ENCODE measurements at regions not wholly inside any gene's neighbourhood (a gene's known extent, or its start where the extent isn't known, plus 50 kb on each side); places are given as distances from the start of the nearest gene placed in this dataset.

- H3K9me3 ChIP-seq (ENCODE audit: low read length) = no peaks in the 10 kb centered on the region
- CTCF ChIA-PET (ENCODE audit: unreplicated experiment) = no interaction called here
- no peaks in the 10 kb centered on the region for H4K20me1 ChIP-seq (ENCODE audit: insufficient read depth, low read length)
- POLR2A ChIA-PET = interaction anchor here (0.6 kb wide), 1 partner anchor 35 kb away, joined by 3 read pairs; no protein-coding TSS in a partner anchor
- no peak overlapping the region for H3K4me3 ChIP-seq (ENCODE audit: low read depth, low read length, poor library complexity, severe bottlenecking)
- H3K27ac ChIP-seq (ENCODE audit: low read depth, low read length, poor library complexity, severe bottlenecking) = no peak overlapping the region
- no TSS peak for BruUV-seq (replicated peaks)
- no peaks in the 10 kb centered on the region for H3K4me1 ChIP-seq (ENCODE audit: insufficient read depth, low read length, poor library complexity, severe bottlenecking)
- H2AFZ ChIP-seq (ENCODE audit: low read length) = no peak overlapping the region
- H3K4me2 ChIP-seq (ENCODE audit: low read length) = no peak overlapping the region
- H3K9me2 ChIP-seq (ENCODE audit: insufficient read depth, low read length) = no peaks in the 10 kb centered on the region
- DNase-seq (ENCODE audit: low spot score) = no peak
- H3K36me3 ChIP-seq (ENCODE audit: insufficient read depth, low read length) = no peaks in the 10 kb centered on the region
- TF ChIP-seq CTCF (conservative IDR thresholded peaks at IDR 0.05; ENCODE audit: low read length) (no peak), EZH2phosphoT487 (IDR thresholded peaks at IDR 0.05; ENCODE audit: borderline replicate concordance, low read depth, low read length) (no peak)
- intact Hi-C loops (cut with micrococcal nuclease; ENCODE audit: unreplicated experiment) = no loop called here
- H3K79me2 ChIP-seq (ENCODE audit: insufficient read depth, low read depth, low read length) = no peaks in the 10 kb centered on the region
These were observed 474.0 kb upstream of the B3GALT2 start for GRCh38 chr1:193660428-193660827.

GRCh38 chr1:193658691-193659090 lies 472.3 kb upstream of the B3GALT2 start:
- no peak overlapping the region for H3K27ac ChIP-seq (ENCODE audit: low read depth, low read length, poor library complexity, severe bottlenecking)
- no peaks in the 10 kb centered on the region for H4K20me1 ChIP-seq (ENCODE audit: insufficient read depth, low read length)
- no peaks in the 10 kb centered on the region for H3K36me3 ChIP-seq (ENCODE audit: insufficient read depth, low read length)
- TF ChIP-seq EZH2phosphoT487 (IDR thresholded peaks at IDR 0.05; ENCODE audit: borderline replicate concordance, low read depth, low read length) (no peak), CTCF (conservative IDR thresholded peaks at IDR 0.05; ENCODE audit: low read length) (no peak)
- intact Hi-C loops (cut with micrococcal nuclease; ENCODE audit: unreplicated experiment) = no loop called here
- no TSS peak for BruUV-seq (replicated peaks)
- no peak overlapping the region for H3K4me2 ChIP-seq (ENCODE audit: low read length)
- POLR2A ChIA-PET = interaction anchor here (0.9 to 1.0 kb wide), 3 partner anchors 34 to 133 kb away, joined by 3 to 4 read pairs (median 3); no protein-coding TSS in a partner anchor
- CTCF ChIA-PET (ENCODE audit: unreplicated experiment) = no interaction called here
- no peak for DNase-seq (ENCODE audit: low spot score)
- H3K9me3 ChIP-seq (ENCODE audit: low read length) = no peaks in the 10 kb centered on the region
- no peak overlapping the region for H2AFZ ChIP-seq (ENCODE audit: low read length)
- no peaks in the 10 kb centered on the region for H3K79me2 ChIP-seq (ENCODE audit: insufficient read depth, low read depth, low read length)
- no peaks in the 10 kb centered on the region for H3K4me1 ChIP-seq (ENCODE audit: insufficient read depth, low read length, poor library complexity, severe bottlenecking)
- H3K9me2 ChIP-seq (ENCODE audit: insufficient read depth, low read length) = no peaks in the 10 kb centered on the region
- no peak overlapping the region for H3K4me3 ChIP-seq (ENCODE audit: low read depth, low read length, poor library complexity, severe bottlenecking)

GRCh38 chr1:193658081-193658480 lies 471.7 kb upstream of the B3GALT2 start:
- Histone ChIP-seq H3K36me3 (ENCODE audit: insufficient read depth, low read length) (no peaks in the 10 kb centered on the region), H3K9me3 (ENCODE audit: low read length) (no peaks in the 10 kb centered on the region), H4K20me1 (ENCODE audit: insufficient read depth, low read length) (no peaks in the 10 kb centered on the region), H2AFZ (ENCODE audit: low read length) (no peak overlapping the region), H3K4me2 (ENCODE audit: low read length) (no peak overlapping the region), H3K27ac (ENCODE audit: low read depth, low read length, poor library complexity, severe bottlenecking) (no peak overlapping the region), H3K79me2 (ENCODE audit: insufficient read depth, low read depth, low read length) (no peaks in the 10 kb centered on the region), H3K4me3 (ENCODE audit: low read depth, low read length, poor library complexity, severe bottlenecking) (no peak overlapping the region), H3K9me2 (ENCODE audit: insufficient read depth, low read length) (no peaks in the 10 kb centered on the region), H3K4me1 (ENCODE audit: insufficient read depth, low read length, poor library complexity, severe bottlenecking) (no peaks in the 10 kb centered on the region)
- TF ChIP-seq CTCF (conservative IDR thresholded peaks at IDR 0.05; ENCODE audit: low read length) (no peak), EZH2phosphoT487 (IDR thresholded peaks at IDR 0.05; ENCODE audit: borderline replicate concordance, low read depth, low read length) (no peak)
- CTCF ChIA-PET (ENCODE audit: unreplicated experiment) = no interaction called here
- no peak for DNase-seq (ENCODE audit: low spot score)
- no TSS peak for BruUV-seq (replicated peaks)
- intact Hi-C loops (cut with micrococcal nuclease; ENCODE audit: unreplicated experiment) = no loop called here
- POLR2A ChIA-PET = interaction anchor here (0.9 to 1.0 kb wide), 3 partner anchors 34 to 133 kb away, joined by 3 to 4 read pairs (median 3); no protein-coding TSS in a partner anchor
